A673 (cell line): ENCODE measurements at regions not wholly inside any gene's neighbourhood (a gene's known extent, or its start where the extent isn't known, plus 50 kb on each side); places are given as distances from the start of the nearest gene placed in this dataset.

Source experiments
- EZH2 ChIP-seq: fragments of 200-600 bp; sonication (generic); IDR thresholded peaks from 2 replicates; pipeline ENCODE4 v1.6.1; 2017; ENCODE audit warnings: borderline replicate concordance, low read depth, mild to moderate bottlenecking, mixed read lengths, antibody characterized with exemption, low read length; ENCODE audit not compliant: poor library complexity, severe bottlenecking
- TF ChIP-seq, protein P1 (sequence below): fragments of 300-800, 200-600 bp; sonication (generic); conservative IDR thresholded peaks from 2 replicates; pipeline ENCODE4 v1.5.1; 2017; ENCODE audit warnings: low read depth, mild to moderate bottlenecking, antibody characterized with exemption, low read length, moderate library complexity, mixed read lengths

DNA sequence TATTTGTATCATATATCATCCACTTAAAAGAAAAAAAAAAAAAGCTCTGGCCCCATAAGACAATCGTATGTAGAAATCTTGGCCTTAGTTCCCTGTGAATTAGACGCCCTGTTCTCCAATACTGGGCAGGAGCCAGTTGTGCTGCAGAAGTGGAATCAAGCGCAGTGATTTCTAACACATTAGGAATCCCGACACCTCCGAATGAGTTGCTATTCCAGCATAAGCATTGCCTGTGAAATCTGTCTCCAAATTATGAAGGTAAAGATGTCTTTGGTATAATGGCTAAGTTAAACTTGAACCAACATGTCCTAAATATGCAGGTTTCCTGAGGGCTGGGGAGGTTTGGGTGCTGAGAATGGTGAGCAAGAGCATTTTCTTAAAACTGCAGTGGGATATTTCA lies 199.4 kb upstream of the ARRDC4 start:
- TF ChIP-seq, protein P1, sequence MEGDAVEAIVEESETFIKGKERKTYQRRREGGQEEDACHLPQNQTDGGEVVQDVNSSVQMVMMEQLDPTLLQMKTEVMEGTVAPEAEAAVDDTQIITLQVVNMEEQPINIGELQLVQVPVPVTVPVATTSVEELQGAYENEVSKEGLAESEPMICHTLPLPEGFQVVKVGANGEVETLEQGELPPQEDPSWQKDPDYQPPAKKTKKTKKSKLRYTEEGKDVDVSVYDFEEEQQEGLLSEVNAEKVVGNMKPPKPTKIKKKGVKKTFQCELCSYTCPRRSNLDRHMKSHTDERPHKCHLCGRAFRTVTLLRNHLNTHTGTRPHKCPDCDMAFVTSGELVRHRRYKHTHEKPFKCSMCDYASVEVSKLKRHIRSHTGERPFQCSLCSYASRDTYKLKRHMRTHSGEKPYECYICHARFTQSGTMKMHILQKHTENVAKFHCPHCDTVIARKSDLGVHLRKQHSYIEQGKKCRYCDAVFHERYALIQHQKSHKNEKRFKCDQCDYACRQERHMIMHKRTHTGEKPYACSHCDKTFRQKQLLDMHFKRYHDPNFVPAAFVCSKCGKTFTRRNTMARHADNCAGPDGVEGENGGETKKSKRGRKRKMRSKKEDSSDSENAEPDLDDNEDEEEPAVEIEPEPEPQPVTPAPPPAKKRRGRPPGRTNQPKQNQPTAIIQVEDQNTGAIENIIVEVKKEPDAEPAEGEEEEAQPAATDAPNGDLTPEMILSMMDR, result no peak
- no peak for TF ChIP-seq EZH2
